K562 (cell line): ENCODE measurements at regions not wholly inside any gene's neighbourhood (a gene's known extent, or its start where the extent isn't known, plus 50 kb on each side); places are given as distances from the start of the nearest gene placed in this dataset.

Source experiments
- CBX2 ChIP-seq: fragments of 200-600 bp; sonication (generic); IDR thresholded peaks from one replicate; pipeline ENCODE4 v1.6.1; 2012; ENCODE audit warnings: mild to moderate bottlenecking, low read length, inconsistent platforms; ENCODE audit not compliant: insufficient read depth, poor library complexity, severe bottlenecking
- CEBPB ChIP-seq: fragments of 450-650 bp; IDR thresholded peaks from 2 replicates; pipeline ENCODE4 v1.6.1; 2016; ENCODE audit warnings: missing genetic modification characterization, missing compliant biosample characterization
- CTCF ChIP-seq, 3 experiments: IDR thresholded peaks in 2 of 3; conservative IDR thresholded peaks in 1 of 3; 2 replicates each; pipeline ENCODE4 v1.5.1; 2011 to 2012; ENCODE audit warnings: low read length in 3 of 3, mild to moderate bottlenecking in 3 of 3, control low read depth in 2 of 3, improper control_type of control experiment in 1 of 3, inconsistent platforms in 1 of 3, low read depth in 1 of 3, mixed read lengths in 1 of 3, moderate library complexity in 1 of 3; ENCODE audit not compliant: insufficient read depth in 2 of 3
- DNMT1 ChIP-seq: fragments of 450-650 bp; IDR thresholded peaks from 2 replicates; pipeline ENCODE4 v1.6.1; 2016; ENCODE audit warnings: antibody characterized with exemption, mild to moderate bottlenecking
- EP300 ChIP-seq: IDR thresholded peaks from 2 replicates; pipeline ENCODE4 v1.6.1; 2012; ENCODE audit warnings: low read length, improper control_type of control experiment
- ETV6 ChIP-seq, 3 experiments: fragments of 150-350 bp in 1 of 3; sonication (generic) in 1 of 3; formaldehyde crosslinking in 1 of 3; IDR thresholded peaks; 2 replicates each; pipeline versions ENCODE4 v1.6.1 to v1.8.0; 2014 to 2022; ENCODE audit warnings: borderline replicate concordance in 2 of 3, low read depth in 2 of 3, antibody characterized with exemption in 1 of 3, low read length in 1 of 3, mild to moderate bottlenecking in 1 of 3, missing genetic modification reagents in 1 of 3
- HOXB6 ChIP-seq: fragments of 250-450 bp; sonication (Bioruptor Pico); IDR thresholded peaks from 2 replicates; pipeline ENCODE4 v1.5.1; 2022; ENCODE audit warnings: mild to moderate bottlenecking, borderline replicate concordance
- ID3 ChIP-seq, 2 experiments: fragments of 250-450 bp in 1 of 2; fragments of 450-650 bp in 1 of 2; sonication (Bioruptor Pico) in 1 of 2; IDR thresholded peaks; 2 replicates each; pipeline versions ENCODE4 v1.6.1 to v1.8.0; 2016 to 2021; ENCODE audit warnings: mild to moderate bottlenecking in 2 of 2, moderate library complexity in 2 of 2, missing compliant biosample characterization in 1 of 2, missing genetic modification characterization in 1 of 2
- KAT7 ChIP-seq: sonication (generic); formaldehyde crosslinking; IDR thresholded peaks from 2 replicates; pipeline ENCODE4 v1.8.0; 2022; ENCODE audit warnings: missing genetic modification reagents, mild to moderate bottlenecking, borderline replicate concordance
- KDM1A ChIP-seq, 2 experiments: fragments of 450-650 bp; IDR thresholded peaks; 2 replicates each; pipeline ENCODE4 v1.6.1; 2016; ENCODE audit warnings: mild to moderate bottlenecking in 2 of 2
- MTA1 ChIP-seq: fragments of 450-650 bp; IDR thresholded peaks from 2 replicates; pipeline ENCODE4 v1.6.1; 2017; ENCODE audit warnings: borderline replicate concordance
- POLR2A ChIP-seq: fragments of 450-650 bp; conservative IDR thresholded peaks from 2 replicates; pipeline ENCODE4 v1.6.1; 2016
- RBFOX2 ChIP-seq: fragments of 200-400 bp; formaldehyde crosslinking; IDR thresholded peaks from 2 replicates; pipeline ENCODE4 v1.6.1; 2017; ENCODE audit warnings: low read depth, mild to moderate bottlenecking, low read length, moderate library complexity
- TAF1 ChIP-seq: IDR thresholded peaks from 2 replicates; pipeline ENCODE4 v1.6.1; 2011; ENCODE audit warnings: mild to moderate bottlenecking, low read length, moderate library complexity; ENCODE audit not compliant: insufficient read depth, control insufficient read depth, severe bottlenecking; ENCODE audit errors: extremely low read depth

GRCh38 chr4:79604152-79604551 lies 196.1 kb upstream of the GK2 start:
- TF ChIP-seq KDM1A (IDR thresholded peaks at IDR 0.05) (no peak), RBFOX2 (no peak), ID3 (CRISPR knock-in tag; IDR thresholded peaks at IDR 0.05) (no peak), ID3 (tag; IDR thresholded peaks at IDR 0.05) (no peak), DNMT1 (no peak), HOXB6 (CRISPR knock-in tag) (no peak), EP300 (no peak), TAF1 (no peak), KAT7 (CRISPR knock-in tag) (no peak), POLR2A (no peak), CEBPB (tag) (no peak), CBX2 (no peak), MTA1 (no peak), CTCF (IDR thresholded peaks at IDR 0.05 in 2 of 3, conservative IDR thresholded peaks at IDR 0.05 in 1 of 3; ENCODE audit: insufficient read depth in 2 of 3, low read depth in 1 of 3, low read length in 3 of 3) (no peak), ETV6 (IDR thresholded peaks at IDR 0.05; ENCODE audit: borderline replicate concordance in 1 of 2, low read depth in 2 of 2, low read length in 1 of 2) (no peak), ETV6 (CRISPR knock-in tag; IDR thresholded peaks at IDR 0.05; ENCODE audit: borderline replicate concordance) (no peak)
